ENCODE measurements at regions not wholly inside any gene's neighbourhood (a gene's known extent, or its start where the extent isn't known, plus 50 kb on each side); places are given as distances from the start of the nearest gene placed in this dataset.

- TF ChIP-seq CTCF (IDR thresholded peaks at IDR 0.05; ENCODE audit: insufficient read depth, low read length, poor library complexity, severe bottlenecking) = no peak
- no peak overlapping the region for H3K4me3 ChIP-seq (ENCODE audit: low read depth, low read length)
- no peaks in the 10 kb centered on the region for H3K36me3 ChIP-seq (ENCODE audit: control insufficient read depth, insufficient read depth, low read length)
- DNase-seq (ENCODE audit: low read depth) = no peak
- no peaks in the 10 kb centered on the region for H3K27me3 ChIP-seq (ENCODE audit: control insufficient read depth, insufficient read depth, low read length)
Observed at GRCh38 chr10:60513281-60513680, 123.6 kb upstream of the ANK3 start.

- H3K4me3 ChIP-seq (ENCODE audit: low read depth, low read length) = no peak overlapping the region
- H3K36me3 ChIP-seq (ENCODE audit: control insufficient read depth, insufficient read depth, low read length) = no peaks in the 10 kb centered on the region
- TF ChIP-seq CTCF (IDR thresholded peaks at IDR 0.05; ENCODE audit: insufficient read depth, low read length, poor library complexity, severe bottlenecking) = no peak
- DNase-seq (ENCODE audit: low read depth) = no peak
- no peaks in the 10 kb centered on the region for H3K27me3 ChIP-seq (ENCODE audit: control insufficient read depth, insufficient read depth, low read length)
Observed at GRCh38 chr10:60511477-60512229, 122.0 kb upstream of the ANK3 start.

- Histone ChIP-seq H3K36me3 (ENCODE audit: control insufficient read depth, insufficient read depth, low read length) (no peaks in the 10 kb centered on the region), H3K4me3 (ENCODE audit: low read depth, low read length) (no peak overlapping the region), H3K27me3 (ENCODE audit: control insufficient read depth, insufficient read depth, low read length) (no peaks in the 10 kb centered on the region)
- DNase-seq (ENCODE audit: low read depth) = no peak
- TF ChIP-seq CTCF (IDR thresholded peaks at IDR 0.05; ENCODE audit: insufficient read depth, low read length, poor library complexity, severe bottlenecking) = no peak
Observed at GRCh38 chr10:60508831-60509230, 119.2 kb upstream of the ANK3 start.

- H3K27me3 ChIP-seq (ENCODE audit: control insufficient read depth, insufficient read depth, low read length) = no peaks in the 10 kb centered on the region
- no peaks in the 10 kb centered on the region for H3K36me3 ChIP-seq (ENCODE audit: control insufficient read depth, insufficient read depth, low read length)
- TF ChIP-seq CTCF (IDR thresholded peaks at IDR 0.05; ENCODE audit: insufficient read depth, low read length, poor library complexity, severe bottlenecking) = no peak
- DNase-seq (ENCODE audit: low read depth) = no peak
- H3K4me3 ChIP-seq (ENCODE audit: low read depth, low read length) = no peak overlapping the region
Observed at GRCh38 chr10:60508037-60508436, 118.4 kb upstream of the ANK3 start.

DNA sequence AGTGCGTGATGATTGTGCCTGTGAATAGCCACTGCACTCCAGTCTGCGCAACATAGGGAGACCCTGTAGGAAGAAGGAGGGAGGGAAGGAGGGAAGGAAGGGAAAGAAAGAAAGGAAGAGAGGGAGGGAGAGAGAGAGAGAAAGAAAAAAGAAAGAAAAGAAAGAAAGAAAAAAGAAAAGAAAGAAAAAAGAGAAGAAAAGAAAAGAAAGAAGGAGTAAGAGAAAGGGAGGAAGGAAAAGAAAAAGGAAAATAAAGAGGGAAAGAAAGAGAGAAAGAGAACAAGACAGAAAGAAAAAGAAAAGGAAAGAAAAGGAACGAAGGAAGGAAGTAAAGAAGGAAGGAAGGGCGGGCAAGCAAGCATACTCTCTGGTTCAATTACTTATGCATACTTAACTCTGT is 112.9 kb upstream of the ANK3 start:
- no peak for DNase-seq (ENCODE audit: low read depth)
- no peaks in the 10 kb centered on the region for H3K36me3 ChIP-seq (ENCODE audit: control insufficient read depth, insufficient read depth, low read length)
- TF ChIP-seq CTCF (IDR thresholded peaks at IDR 0.05; ENCODE audit: insufficient read depth, low read length, poor library complexity, severe bottlenecking) = no peak
- H3K27me3 ChIP-seq (ENCODE audit: control insufficient read depth, insufficient read depth, low read length) = no peaks in the 10 kb centered on the region
- H3K4me3 ChIP-seq (ENCODE audit: low read depth, low read length) = no peak overlapping the region

DNA sequence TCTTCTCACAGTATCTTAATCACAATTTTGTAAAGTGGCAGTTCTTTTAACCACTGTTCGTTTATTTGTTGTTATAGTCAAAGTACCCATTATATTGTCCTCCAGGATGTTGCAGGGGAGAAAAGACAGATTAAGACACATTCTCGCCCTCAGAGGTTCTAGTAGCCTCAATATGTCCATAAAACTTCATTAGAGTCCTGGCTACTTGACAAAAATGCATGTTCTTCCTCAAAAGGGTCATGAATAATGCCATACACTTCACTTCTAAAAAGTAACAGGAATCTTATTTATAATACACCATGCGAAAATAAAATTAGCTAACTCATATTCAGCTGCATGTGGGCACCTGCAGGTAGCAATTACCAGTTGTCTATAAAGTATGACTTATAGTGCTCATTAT is 109.3 kb upstream of the ANK3 start:
- H3K4me3 ChIP-seq (ENCODE audit: low read depth, low read length) = no peak overlapping the region
- no peak for DNase-seq (ENCODE audit: low read depth)
- no peaks in the 10 kb centered on the region for H3K36me3 ChIP-seq (ENCODE audit: control insufficient read depth, insufficient read depth, low read length)
- no peaks in the 10 kb centered on the region for H3K27me3 ChIP-seq (ENCODE audit: control insufficient read depth, insufficient read depth, low read length)
- no peak for TF ChIP-seq CTCF (IDR thresholded peaks at IDR 0.05; ENCODE audit: insufficient read depth, low read length, poor library complexity, severe bottlenecking)

Data from kidney epithelial cell (primary cell).